K562 (cell line): ENCODE measurements at regions not wholly inside any gene's neighbourhood (a gene's known extent, or its start where the extent isn't known, plus 50 kb on each side); places are given as distances from the start of the nearest gene placed in this dataset.

Experiments
- ATAC-seq: fragments of 200-7000 bp; cut with Tn5 transposase; 3 replicates; pipeline ENCODE4 v1.9.1; 2020; ENCODE audit warnings: moderate library complexity
- BruUV-seq: library from RNA; stranded (reverse); fragments of 400-500 nt; replicated peaks from 2 replicates; lab custom pipeline; 2021; lab: Mats Ljungman, UMichigan
- CTCF ChIA-PET: fragments of 300-600 bp; formaldehyde crosslinking; extraction: SDS; loops from one replicate; lab custom pipeline; 2021; ENCODE audit warnings: low intra/inter-chr PET ratio; lab: Yijun Ruan, JAX
- POLR2A ChIA-PET: fragments of 300-600, 350-650 bp; sonication (Branson Sonifier 250); formaldehyde crosslinking; extraction: SDS; loops from one replicate; lab custom pipeline; 2021; ENCODE audit warnings: antibody characterized with exemption, inconsistent platforms; lab: Yijun Ruan, JAX
- DNase-seq, 4 experiments: peaks; one replicate each; pipeline versions ENCODE4 v3.0.0 to v3.0.0-alpha.2; 2011 to 2018; ENCODE audit warnings: low spot score in 3 of 4, mixed read lengths in 3 of 4; ENCODE audit errors: extremely low read depth in 1 of 4
- FAIRE-seq: peaks from 2 replicates; lab custom pipeline; 2011; peaks lifted over from hg19 to GRCh38; lab: Jason Lieb, UNC
- H2AFZ ChIP-seq: 2 replicates; pipeline ENCODE4 v1.6.0; 2011; ENCODE audit warnings: low read depth, low read length, control low read depth, inconsistent platforms
- H3K27ac ChIP-seq: fragments of 200-600 bp; 3 replicates; pipeline ENCODE4 v1.8.0; 2011; ENCODE audit warnings: low read depth, mild to moderate bottlenecking, control low read depth, inconsistent platforms, low read length, moderate library complexity, mixed read lengths; ENCODE audit errors: extremely low read depth
- H3K27me3 ChIP-seq, 2 experiments: fragments of 300-600 bp in 1 of 2; 2 replicates in 1 of 2; 3 replicates in 1 of 2; pipeline versions ENCODE4 v1.6.0 to v1.8.0; 2011; ENCODE audit warnings: inconsistent platforms in 2 of 2, low read length in 2 of 2, mild to moderate bottlenecking in 1 of 2, mixed read lengths in 1 of 2, moderate library complexity in 1 of 2; ENCODE audit not compliant: control insufficient read depth in 2 of 2, insufficient read depth in 2 of 2
- H3K36me3 ChIP-seq: fragments of 300-600 bp; 3 replicates; pipeline ENCODE4 v1.8.0; 2011; ENCODE audit warnings: mild to moderate bottlenecking, low read length, inconsistent platforms; ENCODE audit not compliant: control insufficient read depth, insufficient read depth
- H3K4me1 ChIP-seq, 2 experiments: fragments of 200-600 bp in 1 of 2; replicated peaks in 1 of 2; 2 replicates in 1 of 2; 3 replicates in 1 of 2; pipeline versions ENCODE4 v1.5.1 to v1.8.0; 2011; ENCODE audit warnings: inconsistent platforms in 2 of 2, low read length in 2 of 2, mild to moderate bottlenecking in 1 of 2, mixed read lengths in 1 of 2, moderate library complexity in 1 of 2; ENCODE audit not compliant: control insufficient read depth in 2 of 2, insufficient read depth in 2 of 2
- H3K4me2 ChIP-seq: 2 replicates; pipeline ENCODE4 v1.6.1; 2011; ENCODE audit warnings: low read length, control low read depth, inconsistent platforms, mixed read lengths; ENCODE audit not compliant: insufficient read depth
- H3K4me3 ChIP-seq: fragments of 200-600 bp; sonication (generic), shearing (Covaris generic); 2 replicates; pipeline ENCODE4 v1.5.1; 2016; ENCODE audit warnings: control low read depth, inconsistent platforms
- H3K79me2 ChIP-seq: fragments of 200-600 bp; 3 replicates; pipeline ENCODE4 v1.8.0; 2011; ENCODE audit warnings: low read length, inconsistent platforms; ENCODE audit not compliant: control insufficient read depth, insufficient read depth
- H3K9ac ChIP-seq, 2 experiments: 2 replicates each; pipeline versions ENCODE4 v1.6.0 to v1.6.1; 2011; ENCODE audit warnings: low read depth in 2 of 2, low read length in 2 of 2, control low read depth in 1 of 2, inconsistent platforms in 1 of 2, mild to moderate bottlenecking in 1 of 2, mixed read lengths in 1 of 2; ENCODE audit not compliant: insufficient read depth in 1 of 2
- H3K9me1 ChIP-seq: one replicate; pipeline ENCODE4 v1.6.0; 2011; ENCODE audit warnings: inconsistent platforms, mild to moderate bottlenecking, low read length, moderate library complexity; ENCODE audit not compliant: control insufficient read depth, insufficient read depth
- H3K9me3 ChIP-seq: replicated peaks from 2 replicates; pipeline ENCODE4 v1.5.1; 2011; ENCODE audit warnings: low read depth, low read length, inconsistent platforms; ENCODE audit not compliant: control insufficient read depth, insufficient read depth
- H4K20me1 ChIP-seq: replicated peaks from 2 replicates; pipeline ENCODE4 v1.6.1; 2011; ENCODE audit warnings: low read length, inconsistent platforms, mixed read lengths; ENCODE audit not compliant: control insufficient read depth, insufficient read depth
- CBFA2T3 ChIP-seq: fragments of 450-650 bp; IDR thresholded peaks from 2 replicates; pipeline ENCODE4 v1.6.1; 2017
- EHMT2 ChIP-seq: fragments of 450-650 bp; IDR thresholded peaks from 2 replicates; pipeline ENCODE4 v1.6.1; 2018; ENCODE audit warnings: antibody characterized with exemption
- MED1 ChIP-seq: sonication (generic); formaldehyde crosslinking; IDR thresholded peaks from 2 replicates; pipeline ENCODE4 v1.8.1; 2023; ENCODE audit warnings: missing genetic modification reagents, borderline replicate concordance
- MLLT1 ChIP-seq, 2 experiments: fragments of 450-650 bp; IDR thresholded peaks; 2 replicates each; pipeline ENCODE4 v1.6.1; 2016
- PKNOX1 ChIP-seq: fragments of 450-650 bp; IDR thresholded peaks from 2 replicates; pipeline ENCODE4 v1.6.1; 2016
- REST ChIP-seq, 2 experiments: fragments of 450-650 bp; formaldehyde crosslinking in 1 of 2; IDR thresholded peaks; 2 replicates each; pipeline versions ENCODE4 v1.4.0 to v1.6.1; 2014 to 2020; ENCODE audit warnings: mild to moderate bottlenecking in 2 of 2, borderline replicate concordance in 1 of 2, low read depth in 1 of 2
- RFX7 ChIP-seq: fragments of 250-450 bp; sonication (Bioruptor Pico); IDR thresholded peaks from 2 replicates; pipeline ENCODE4 v1.5.1; 2021; ENCODE audit warnings: mild to moderate bottlenecking
- ZNF354B ChIP-seq: fragments of 250-450 bp; sonication (Bioruptor Pico); IDR thresholded peaks from 2 replicates; pipeline ENCODE4 v1.4.0; 2020
- WGBS: fragments of 100-300 bp; shearing (Covaris generic); methylation state at CpG from one replicate; pipeline ENCODE4 v1.1.6; 2016; ENCODE audit warnings: low coverage, mixed read lengths; ENCODE audit not compliant: insufficient coverage; ENCODE audit errors: missing lambda C conversion rate; 5-methylcytosine and 5-hydroxymethylcytosine counted together
- in situ Hi-C: fragments of 300-500 bp; cut with MboI; formaldehyde crosslinking; loops from 4 replicates; pipeline ENCODE4 v1.15.0; 2018; ENCODE audit warnings: inconsistent platforms, mixed read lengths
- intact Hi-C: fragments of 100-400 bp; cut with micrococcal nuclease; formaldehyde crosslinking; loops from 2 replicates; pipeline ENCODE4 v1.14.2; 2022
- TF ChIP-seq, protein P1 (sequence below), 2 experiments: IDR thresholded peaks in 1 of 2; conservative IDR thresholded peaks in 1 of 2; 2 replicates each; pipeline ENCODE4 v1.6.1; 2016; ENCODE audit warnings: low read depth in 2 of 2, mild to moderate bottlenecking in 1 of 2, missing compliant biosample characterization in 1 of 2, missing genetic modification characterization in 1 of 2, moderate library complexity in 1 of 2

GRCh38 chr1:65674522-65674921 lies 118.2 kb upstream of the PDE4B start:
- H2AFZ ChIP-seq = no peak overlapping the region
- WGBS = 29% methylated on average over 2 of the region's 2 CpGs
- H3K4me1 ChIP-seq = no peaks in the 10 kb centered on the region; a peak in 1 of 5 replicates
- H3K79me2 ChIP-seq = no peaks in the 10 kb centered on the region
- H3K9me1 ChIP-seq = no peaks in the 10 kb centered on the region
- H4K20me1 ChIP-seq = no peaks in the 10 kb centered on the region
- no peak overlapping the region for H3K9ac ChIP-seq
- no peaks in the 10 kb centered on the region for H3K27me3 ChIP-seq
- BruUV-seq = no TSS peak
- ChIA-PET POLR2A (no interaction called here), CTCF (no interaction called here)
- intact Hi-C loops = no loop called here
- no peak for FAIRE-seq
- H3K9me3 ChIP-seq = no peaks in the 10 kb centered on the region
- no peak overlapping the region for H3K4me2 ChIP-seq
- no peak overlapping the region for H3K4me3 ChIP-seq
- DNase-seq = peak in 1 of 4 experiments; percentile 30
- no peak overlapping the region for H3K27ac ChIP-seq
- no peaks in the 10 kb centered on the region for H3K36me3 ChIP-seq
- in situ Hi-C loops = no loop called here
- peak; percentile 67 for ATAC-seq
- TF ChIP-seq REST (IDR thresholded peaks at IDR 0.05; ENCODE audit: borderline replicate concordance) = peak; percentile 41; the same call in 1 of the 2 replicates
- TF ChIP-seq REST (CRISPR knock-in tag; IDR thresholded peaks at IDR 0.05; ENCODE audit: low read depth) = no peak
- no peak for TF ChIP-seq ZNF354B (CRISPR knock-in tag)
- TF ChIP-seq, protein P1, sequence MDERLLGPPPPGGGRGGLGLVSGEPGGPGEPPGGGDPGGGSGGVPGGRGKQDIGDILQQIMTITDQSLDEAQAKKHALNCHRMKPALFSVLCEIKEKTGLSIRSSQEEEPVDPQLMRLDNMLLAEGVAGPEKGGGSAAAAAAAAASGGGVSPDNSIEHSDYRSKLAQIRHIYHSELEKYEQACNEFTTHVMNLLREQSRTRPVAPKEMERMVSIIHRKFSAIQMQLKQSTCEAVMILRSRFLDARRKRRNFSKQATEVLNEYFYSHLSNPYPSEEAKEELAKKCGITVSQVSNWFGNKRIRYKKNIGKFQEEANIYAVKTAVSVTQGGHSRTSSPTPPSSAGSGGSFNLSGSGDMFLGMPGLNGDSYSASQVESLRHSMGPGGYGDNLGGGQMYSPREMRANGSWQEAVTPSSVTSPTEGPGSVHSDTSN (CRISPR knock-in tag; IDR thresholded peaks at IDR 0.05; ENCODE audit: low read depth) = no peak
- TF ChIP-seq, protein P1 (tag; conservative IDR thresholded peaks at IDR 0.05; ENCODE audit: low read depth) = peak; percentile 39; the same call in 1 of the 2 replicates
- no peak for TF ChIP-seq MLLT1 (IDR thresholded peaks at IDR 0.05)
- peak; percentile 4; the same call in 1 of the 2 replicates for TF ChIP-seq CBFA2T3
- TF ChIP-seq RFX7 = no peak
- no peak for TF ChIP-seq MED1
- 0 out of 2 replicates have a peak, but pooled peaks have one; percentile 42 for TF ChIP-seq EHMT2
- TF ChIP-seq PKNOX1 = no peak; the same call in 1 of the 2 replicates
